ENCODE measurements at regions not wholly inside any gene's neighbourhood (a gene's known extent, or its start where the extent isn't known, plus 50 kb on each side); places are given as distances from the start of the nearest gene placed in this dataset.

- DNase-seq = no peak
- 87% methylated on average over 5 of the region's 5 CpGs for WGBS (ENCODE audit: insufficient coverage)
- ChIA-PET POLR2A (no interaction called here), CTCF (interaction anchor here (8.5 kb wide), 1 partner anchor 10 kb away, joined by 67 read pairs; no protein-coding TSS in a partner anchor)
- H3K27me3 ChIP-seq (replicated peaks in 2 of 5; ENCODE audit: control insufficient read depth in 4 of 5, insufficient read depth in 5 of 5, low read length in 4 of 5) = peaks cover 0 to 19% (median 13%) of the 10 kb centered on the region in 5 experiments
- H3K4me3 ChIP-seq (ENCODE audit: control insufficient read depth in 1 of 7, extremely low read depth in 1 of 7, insufficient read depth in 4 of 7, low read depth in 2 of 7, low read length in 6 of 7) = no peak overlapping the region
- no peak overlapping the region for H3K27ac ChIP-seq (ENCODE audit: insufficient read depth in 1 of 2, low read depth in 1 of 2, low read length in 2 of 2, poor library complexity in 1 of 2, severe bottlenecking in 2 of 2)
- no peaks in the 10 kb centered on the region for H3K4me1 ChIP-seq (ENCODE audit: control extremely low read depth in 1 of 4, control insufficient read depth in 4 of 4, insufficient read depth in 4 of 4, low read length in 3 of 4)
- no peaks in the 10 kb centered on the region for H3K36me3 ChIP-seq (ENCODE audit: control insufficient read depth in 4 of 4, insufficient read depth in 4 of 4, low read length in 3 of 4)
- H3K9me3 ChIP-seq (ENCODE audit: control extremely low read depth in 1 of 5, control insufficient read depth in 4 of 5, insufficient read depth in 2 of 5, low read depth in 1 of 5, low read length in 4 of 5) = no peaks in the 10 kb centered on the region
Measured at GRCh38 chr1:204817341-204817740, 53.3 kb upstream of the NFASC start.

GRCh38 chr1:204818998-204819397, 51.7 kb upstream of the NFASC start:
- ChIA-PET POLR2A (no interaction called here), CTCF (interaction anchor here (0.6 to 8.5 kb wide), 3 partner anchors 12 to 42 kb away, joined by 3 to 67 read pairs (median 4); no protein-coding TSS in a partner anchor)
- Histone ChIP-seq H3K27ac (ENCODE audit: insufficient read depth in 1 of 2, low read depth in 1 of 2, low read length in 2 of 2, poor library complexity in 1 of 2, severe bottlenecking in 2 of 2) (no peak overlapping the region), H3K4me1 (ENCODE audit: control extremely low read depth in 1 of 4, control insufficient read depth in 4 of 4, insufficient read depth in 4 of 4, low read length in 3 of 4) (no peaks in the 10 kb centered on the region), H3K4me3 (ENCODE audit: control insufficient read depth in 1 of 7, extremely low read depth in 1 of 7, insufficient read depth in 4 of 7, low read depth in 2 of 7, low read length in 6 of 7) (no peak overlapping the region), H3K36me3 (ENCODE audit: control insufficient read depth in 4 of 4, insufficient read depth in 4 of 4, low read length in 3 of 4) (no peaks in the 10 kb centered on the region), H3K27me3 (replicated peaks in 2 of 5; ENCODE audit: control insufficient read depth in 4 of 5, insufficient read depth in 5 of 5, low read length in 4 of 5) (peaks cover 0 to 11% (median 9%) of the 10 kb centered on the region in 5 experiments), H3K9me3 (ENCODE audit: control extremely low read depth in 1 of 5, control insufficient read depth in 4 of 5, insufficient read depth in 2 of 5, low read depth in 1 of 5, low read length in 4 of 5) (no peaks in the 10 kb centered on the region)
- WGBS (ENCODE audit: insufficient coverage) = 98% methylated on average over 3 of the region's 3 CpGs
- DNase-seq = no peak

GRCh38 chr1:204819495-204819894, 51.2 kb upstream of the NFASC start:
- 90% methylated on average over 1 of the region's 2 CpGs for WGBS (ENCODE audit: insufficient coverage)

More at GRCh38 chr1:204819495-204819894, 51.2 kb upstream of the NFASC start:
- no peak for DNase-seq
- CTCF ChIA-PET = interaction anchor here (0.6 to 8.5 kb wide), 4 partner anchors 12 to 122 kb away, joined by 3 to 67 read pairs (median 4); no protein-coding TSS in a partner anchor
- no peak overlapping the region for H3K27ac ChIP-seq (ENCODE audit: insufficient read depth in 1 of 2, low read depth in 1 of 2, low read length in 2 of 2, poor library complexity in 1 of 2, severe bottlenecking in 2 of 2)
- no peak overlapping the region for H3K4me3 ChIP-seq (ENCODE audit: control insufficient read depth in 1 of 7, extremely low read depth in 1 of 7, insufficient read depth in 4 of 7, low read depth in 2 of 7, low read length in 6 of 7)
- H3K27me3 ChIP-seq (replicated peaks in 2 of 5; ENCODE audit: control insufficient read depth in 4 of 5, insufficient read depth in 5 of 5, low read length in 4 of 5) = peaks cover 0 to 12% (median 6%) of the 10 kb centered on the region in 5 experiments
- POLR2A ChIA-PET = no interaction called here
- H3K36me3 ChIP-seq (ENCODE audit: control insufficient read depth in 4 of 4, insufficient read depth in 4 of 4, low read length in 3 of 4) = no peaks in the 10 kb centered on the region
- no peaks in the 10 kb centered on the region for H3K9me3 ChIP-seq (ENCODE audit: control extremely low read depth in 1 of 5, control insufficient read depth in 4 of 5, insufficient read depth in 2 of 5, low read depth in 1 of 5, low read length in 4 of 5)
- no peaks in the 10 kb centered on the region for H3K4me1 ChIP-seq (ENCODE audit: control extremely low read depth in 1 of 4, control insufficient read depth in 4 of 4, insufficient read depth in 4 of 4, low read length in 3 of 4)
